WTC11 (cell line): ENCODE measurements at regions not wholly inside any gene's neighbourhood (a gene's known extent, or its start where the extent isn't known, plus 50 kb on each side); places are given as distances from the start of the nearest gene placed in this dataset.

ENCODE experiments used
- ATAC-seq: fragments of 200-7000 bp; cut with Tn5 transposase; 2 replicates; pipeline ENCODE4 v1.10.0; 2021; ENCODE audit warnings: mild to moderate bottlenecking, moderate library complexity
- CTCF ChIA-PET: fragments of 300-600 bp; sonication (Branson Sonifier 250); formaldehyde crosslinking; loops from one replicate; lab custom pipeline; 2021; ENCODE audit warnings: antibody characterized with exemption; lab: Charles Lee
- POLR2A ChIA-PET: fragments of 350-600 bp; sonication (Branson Sonifier 250); formaldehyde crosslinking; loops from one replicate; lab custom pipeline; 2021; ENCODE audit warnings: antibody characterized with exemption; lab: Charles Lee
- DNase-seq: peaks from one replicate; pipeline ENCODE4 v3.0.0; 2021; ENCODE audit warnings: low spot score
- H3K27ac Mint-ChIP-seq: 2 replicates; pipeline ENCODE4 v1.8.0; 2021; ENCODE audit warnings: mixed read lengths
- H3K27me3 Mint-ChIP-seq: 2 replicates; pipeline ENCODE4 v1.8.0; 2021; ENCODE audit warnings: low read depth, mild to moderate bottlenecking, moderate library complexity, mixed read lengths
- H3K36me3 Mint-ChIP-seq: 2 replicates; pipeline ENCODE4 v1.8.0; 2021; ENCODE audit warnings: mixed read lengths
- H3K4me1 Mint-ChIP-seq: 2 replicates; pipeline ENCODE4 v1.8.0; 2022; ENCODE audit warnings: mixed read lengths
- H3K4me3 Mint-ChIP-seq: 2 replicates; pipeline ENCODE4 v1.8.0; 2021; ENCODE audit warnings: mild to moderate bottlenecking, moderate library complexity, mixed read lengths
- H3K9me3 Mint-ChIP-seq: 2 replicates; pipeline ENCODE4 v1.8.0; 2021; ENCODE audit warnings: mixed read lengths
- GABPB1 ChIP-seq: sonication (generic); formaldehyde crosslinking; IDR thresholded peaks from 2 replicates; pipeline ENCODE4 v1.8.1; 2023; ENCODE audit warnings: mild to moderate bottlenecking, missing genetic modification reagents
- GTF2I ChIP-seq: fragments of 250-450 bp; sonication (Bioruptor Pico); conservative IDR thresholded peaks from 2 replicates; pipeline ENCODE4 v1.4.0; 2021; ENCODE audit warnings: mild to moderate bottlenecking
- IRF2 ChIP-seq: sonication (generic); formaldehyde crosslinking; IDR thresholded peaks from 2 replicates; pipeline ENCODE4 v1.8.0; 2022; ENCODE audit warnings: low read depth, missing genetic modification reagents, borderline replicate concordance
- KAT7 ChIP-seq: sonication (generic); formaldehyde crosslinking; IDR thresholded peaks from 2 replicates; pipeline ENCODE4 v1.8.1; 2023; ENCODE audit warnings: missing genetic modification reagents, mild to moderate bottlenecking, borderline replicate concordance
- NFE2L1 ChIP-seq: sonication (generic); formaldehyde crosslinking; IDR thresholded peaks from 2 replicates; pipeline ENCODE4 v1.8.1; 2023; ENCODE audit warnings: missing genetic modification reagents
- SP1 ChIP-seq: sonication (generic); formaldehyde crosslinking; conservative IDR thresholded peaks from 2 replicates; pipeline ENCODE4 v1.8.1; 2022; ENCODE audit warnings: missing genetic modification reagents
- ZNF416 ChIP-seq: fragments of 250-450 bp; sonication (Bioruptor Pico); IDR thresholded peaks from 2 replicates; pipeline ENCODE4 v1.9.0; 2021; ENCODE audit warnings: mild to moderate bottlenecking, inconsistent platforms
- TF ChIP-seq, protein P1 (sequence below): fragments of 250-450 bp; sonication (Bioruptor Pico); IDR thresholded peaks from 2 replicates; pipeline ENCODE4 v1.8.0; 2021; ENCODE audit warnings: mild to moderate bottlenecking
- TF ChIP-seq, protein P2 (sequence below): sonication (generic); formaldehyde crosslinking; IDR thresholded peaks from 2 replicates; pipeline ENCODE4 v1.8.1; 2023; ENCODE audit warnings: mild to moderate bottlenecking, missing genetic modification reagents
- TF ChIP-seq, protein P3 (sequence below): sonication (generic); formaldehyde crosslinking; IDR thresholded peaks from 2 replicates; pipeline ENCODE4 v1.8.1; 2022; ENCODE audit warnings: low read depth, missing genetic modification reagents, borderline replicate concordance
- TF ChIP-seq, protein P4 (sequence below): sonication (generic); formaldehyde crosslinking; IDR thresholded peaks from 2 replicates; pipeline ENCODE4 v1.8.0; 2022; ENCODE audit warnings: missing genetic modification reagents
- TF ChIP-seq, protein P5 (sequence below): sonication (generic); formaldehyde crosslinking; IDR thresholded peaks from 2 replicates; pipeline ENCODE4 v1.8.1; 2023; ENCODE audit warnings: mild to moderate bottlenecking, moderate library complexity, missing genetic modification reagents
- TF ChIP-seq, protein P6 (sequence below): fragments of 250-450 bp; sonication (Bioruptor Pico); conservative IDR thresholded peaks from 2 replicates; pipeline ENCODE4 v1.9.0; 2021; ENCODE audit warnings: mild to moderate bottlenecking
- TF ChIP-seq, protein P7 (sequence below): sonication (generic); formaldehyde crosslinking; IDR thresholded peaks from 2 replicates; pipeline ENCODE4 v1.8.1; 2023; ENCODE audit warnings: mild to moderate bottlenecking, missing genetic modification reagents, moderate library complexity
- TF ChIP-seq, protein P8 (sequence below): sonication (generic); formaldehyde crosslinking; IDR thresholded peaks from 2 replicates; pipeline ENCODE4 v1.8.1; 2022; ENCODE audit warnings: low read depth, mild to moderate bottlenecking, moderate library complexity, missing genetic modification reagents, borderline replicate concordance
- TF ChIP-seq, protein P9 (sequence below): sonication (generic); formaldehyde crosslinking; conservative IDR thresholded peaks from 2 replicates; pipeline ENCODE4 v1.8.1; 2022; ENCODE audit warnings: mild to moderate bottlenecking, missing genetic modification reagents
- TF ChIP-seq, protein P10 (sequence below): sonication (generic); formaldehyde crosslinking; IDR thresholded peaks from 2 replicates; pipeline ENCODE4 v1.8.1; 2022; ENCODE audit warnings: missing genetic modification reagents, borderline replicate concordance

DNA sequence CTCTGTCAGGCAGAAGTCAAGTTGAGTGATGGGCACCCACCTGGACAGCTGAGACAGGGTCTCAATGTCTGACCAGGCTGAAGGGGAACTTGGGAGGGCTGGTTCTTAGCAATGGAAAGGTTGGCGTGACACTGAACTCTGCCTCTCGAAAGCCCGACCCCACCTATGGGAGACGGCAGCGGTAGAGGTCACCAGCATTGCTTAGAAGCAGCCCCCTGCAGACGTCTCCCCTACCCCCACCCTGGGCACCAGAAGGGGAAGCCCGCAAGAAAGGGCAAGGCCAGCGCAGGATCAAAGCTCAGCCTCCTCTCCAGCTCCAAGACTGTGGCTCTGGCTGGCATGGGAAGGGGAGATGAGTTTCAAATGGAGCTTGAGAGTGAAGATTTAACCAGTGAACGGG lies 184.8 kb upstream of the LYSMD4 start (continued):
- TF ChIP-seq, protein P1, sequence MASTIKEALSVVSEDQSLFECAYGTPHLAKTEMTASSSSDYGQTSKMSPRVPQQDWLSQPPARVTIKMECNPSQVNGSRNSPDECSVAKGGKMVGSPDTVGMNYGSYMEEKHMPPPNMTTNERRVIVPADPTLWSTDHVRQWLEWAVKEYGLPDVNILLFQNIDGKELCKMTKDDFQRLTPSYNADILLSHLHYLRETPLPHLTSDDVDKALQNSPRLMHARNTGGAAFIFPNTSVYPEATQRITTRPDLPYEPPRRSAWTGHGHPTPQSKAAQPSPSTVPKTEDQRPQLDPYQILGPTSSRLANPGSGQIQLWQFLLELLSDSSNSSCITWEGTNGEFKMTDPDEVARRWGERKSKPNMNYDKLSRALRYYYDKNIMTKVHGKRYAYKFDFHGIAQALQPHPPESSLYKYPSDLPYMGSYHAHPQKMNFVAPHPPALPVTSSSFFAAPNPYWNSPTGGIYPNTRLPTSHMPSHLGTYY (CRISPR knock-in tag) = no peak
- TF ChIP-seq GABPB1 (no peak), KAT7 (CRISPR knock-in tag) (no peak), NFE2L1 (no peak), IRF2 (no peak)
- TF ChIP-seq, protein P2, sequence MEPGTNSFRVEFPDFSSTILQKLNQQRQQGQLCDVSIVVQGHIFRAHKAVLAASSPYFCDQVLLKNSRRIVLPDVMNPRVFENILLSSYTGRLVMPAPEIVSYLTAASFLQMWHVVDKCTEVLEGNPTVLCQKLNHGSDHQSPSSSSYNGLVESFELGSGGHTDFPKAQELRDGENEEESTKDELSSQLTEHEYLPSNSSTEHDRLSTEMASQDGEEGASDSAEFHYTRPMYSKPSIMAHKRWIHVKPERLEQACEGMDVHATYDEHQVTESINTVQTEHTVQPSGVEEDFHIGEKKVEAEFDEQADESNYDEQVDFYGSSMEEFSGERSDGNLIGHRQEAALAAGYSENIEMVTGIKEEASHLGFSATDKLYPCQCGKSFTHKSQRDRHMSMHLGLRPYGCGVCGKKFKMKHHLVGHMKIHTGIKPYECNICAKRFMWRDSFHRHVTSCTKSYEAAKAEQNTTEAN = no peak
- TF ChIP-seq, protein P3, sequence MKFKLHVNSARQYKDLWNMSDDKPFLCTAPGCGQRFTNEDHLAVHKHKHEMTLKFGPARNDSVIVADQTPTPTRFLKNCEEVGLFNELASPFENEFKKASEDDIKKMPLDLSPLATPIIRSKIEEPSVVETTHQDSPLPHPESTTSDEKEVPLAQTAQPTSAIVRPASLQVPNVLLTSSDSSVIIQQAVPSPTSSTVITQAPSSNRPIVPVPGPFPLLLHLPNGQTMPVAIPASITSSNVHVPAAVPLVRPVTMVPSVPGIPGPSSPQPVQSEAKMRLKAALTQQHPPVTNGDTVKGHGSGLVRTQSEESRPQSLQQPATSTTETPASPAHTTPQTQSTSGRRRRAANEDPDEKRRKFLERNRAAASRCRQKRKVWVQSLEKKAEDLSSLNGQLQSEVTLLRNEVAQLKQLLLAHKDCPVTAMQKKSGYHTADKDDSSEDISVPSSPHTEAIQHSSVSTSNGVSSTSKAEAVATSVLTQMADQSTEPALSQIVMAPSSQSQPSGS (CRISPR knock-in tag) = no peak
- TF ChIP-seq, protein P4, sequence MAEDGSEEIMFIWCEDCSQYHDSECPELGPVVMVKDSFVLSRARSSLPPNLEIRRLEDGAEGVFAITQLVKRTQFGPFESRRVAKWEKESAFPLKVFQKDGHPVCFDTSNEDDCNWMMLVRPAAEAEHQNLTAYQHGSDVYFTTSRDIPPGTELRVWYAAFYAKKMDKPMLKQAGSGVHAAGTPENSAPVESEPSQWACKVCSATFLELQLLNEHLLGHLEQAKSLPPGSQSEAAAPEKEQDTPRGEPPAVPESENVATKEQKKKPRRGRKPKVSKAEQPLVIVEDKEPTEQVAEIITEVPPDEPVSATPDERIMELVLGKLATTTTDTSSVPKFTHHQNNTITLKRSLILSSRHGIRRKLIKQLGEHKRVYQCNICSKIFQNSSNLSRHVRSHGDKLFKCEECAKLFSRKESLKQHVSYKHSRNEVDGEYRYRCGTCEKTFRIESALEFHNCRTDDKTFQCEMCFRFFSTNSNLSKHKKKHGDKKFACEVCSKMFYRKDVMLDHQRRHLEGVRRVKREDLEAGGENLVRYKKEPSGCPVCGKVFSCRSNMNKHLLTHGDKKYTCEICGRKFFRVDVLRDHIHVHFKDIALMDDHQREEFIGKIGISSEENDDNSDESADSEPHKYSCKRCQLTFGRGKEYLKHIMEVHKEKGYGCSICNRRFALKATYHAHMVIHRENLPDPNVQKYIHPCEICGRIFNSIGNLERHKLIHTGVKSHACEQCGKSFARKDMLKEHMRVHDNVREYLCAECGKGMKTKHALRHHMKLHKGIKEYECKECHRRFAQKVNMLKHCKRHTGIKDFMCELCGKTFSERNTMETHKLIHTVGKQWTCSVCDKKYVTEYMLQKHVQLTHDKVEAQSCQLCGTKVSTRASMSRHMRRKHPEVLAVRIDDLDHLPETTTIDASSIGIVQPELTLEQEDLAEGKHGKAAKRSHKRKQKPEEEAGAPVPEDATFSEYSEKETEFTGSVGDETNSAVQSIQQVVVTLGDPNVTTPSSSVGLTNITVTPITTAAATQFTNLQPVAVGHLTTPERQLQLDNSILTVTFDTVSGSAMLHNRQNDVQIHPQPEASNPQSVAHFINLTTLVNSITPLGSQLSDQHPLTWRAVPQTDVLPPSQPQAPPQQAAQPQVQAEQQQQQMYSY (CRISPR knock-in tag) = no peak
- TF ChIP-seq, protein P5, sequence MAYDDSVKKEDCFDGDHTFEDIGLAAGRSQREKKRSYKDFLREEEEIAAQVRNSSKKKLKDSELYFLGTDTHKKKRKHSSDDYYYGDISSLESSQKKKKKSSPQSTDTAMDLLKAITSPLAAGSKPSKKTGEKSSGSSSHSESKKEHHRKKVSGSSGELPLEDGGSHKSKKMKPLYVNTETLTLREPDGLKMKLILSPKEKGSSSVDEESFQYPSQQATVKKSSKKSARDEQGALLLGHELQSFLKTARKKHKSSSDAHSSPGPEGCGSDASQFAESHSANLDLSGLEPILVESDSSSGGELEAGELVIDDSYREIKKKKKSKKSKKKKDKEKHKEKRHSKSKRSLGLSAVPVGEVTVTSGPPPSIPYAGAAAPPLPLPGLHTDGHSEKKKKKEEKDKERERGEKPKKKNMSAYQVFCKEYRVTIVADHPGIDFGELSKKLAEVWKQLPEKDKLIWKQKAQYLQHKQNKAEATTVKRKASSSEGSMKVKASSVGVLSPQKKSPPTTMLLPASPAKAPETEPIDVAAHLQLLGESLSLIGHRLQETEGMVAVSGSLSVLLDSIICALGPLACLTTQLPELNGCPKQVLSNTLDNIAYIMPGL (CRISPR knock-in tag) = no peak

DNA sequence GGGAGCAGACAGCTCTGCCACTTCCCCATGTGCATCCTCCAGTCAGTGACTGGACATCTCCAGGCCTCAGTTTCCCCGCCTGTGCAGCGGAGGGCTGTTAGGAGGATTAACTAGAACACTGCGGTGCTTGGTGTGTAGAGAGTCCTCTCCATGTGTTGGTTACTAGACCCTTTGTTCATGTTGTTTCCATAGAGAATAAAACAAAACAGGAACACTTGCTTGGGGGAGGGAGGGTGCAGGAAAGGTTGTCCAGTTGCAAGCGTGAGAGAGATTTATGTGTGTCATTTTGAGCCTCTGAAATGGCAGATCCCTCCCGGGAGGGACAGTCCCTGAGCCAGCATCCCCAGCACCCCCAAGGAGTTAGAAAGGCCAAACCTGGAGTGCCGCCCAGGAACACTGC lies 184.0 kb upstream of the LYSMD4 start:
- no peaks in the 10 kb centered on the region; the same call in 1 of the 2 replicates for H3K27me3 Mint-ChIP-seq
- no peak overlapping the region for H3K4me3 Mint-ChIP-seq
- ChIA-PET POLR2A (no interaction called here), CTCF (no interaction called here)
- no peak overlapping the region for H3K27ac Mint-ChIP-seq
- DNase-seq (no peak), ATAC-seq (no peak)
- peaks cover 4% of the 10 kb centered on the region for H3K4me1 Mint-ChIP-seq
- H3K36me3 Mint-ChIP-seq = no peaks in the 10 kb centered on the region
- no peaks in the 10 kb centered on the region for H3K9me3 Mint-ChIP-seq
- TF ChIP-seq GTF2I (no peak), ZNF416 (CRISPR knock-in tag) (no peak), SP1 (no peak)
- TF ChIP-seq, protein P6, sequence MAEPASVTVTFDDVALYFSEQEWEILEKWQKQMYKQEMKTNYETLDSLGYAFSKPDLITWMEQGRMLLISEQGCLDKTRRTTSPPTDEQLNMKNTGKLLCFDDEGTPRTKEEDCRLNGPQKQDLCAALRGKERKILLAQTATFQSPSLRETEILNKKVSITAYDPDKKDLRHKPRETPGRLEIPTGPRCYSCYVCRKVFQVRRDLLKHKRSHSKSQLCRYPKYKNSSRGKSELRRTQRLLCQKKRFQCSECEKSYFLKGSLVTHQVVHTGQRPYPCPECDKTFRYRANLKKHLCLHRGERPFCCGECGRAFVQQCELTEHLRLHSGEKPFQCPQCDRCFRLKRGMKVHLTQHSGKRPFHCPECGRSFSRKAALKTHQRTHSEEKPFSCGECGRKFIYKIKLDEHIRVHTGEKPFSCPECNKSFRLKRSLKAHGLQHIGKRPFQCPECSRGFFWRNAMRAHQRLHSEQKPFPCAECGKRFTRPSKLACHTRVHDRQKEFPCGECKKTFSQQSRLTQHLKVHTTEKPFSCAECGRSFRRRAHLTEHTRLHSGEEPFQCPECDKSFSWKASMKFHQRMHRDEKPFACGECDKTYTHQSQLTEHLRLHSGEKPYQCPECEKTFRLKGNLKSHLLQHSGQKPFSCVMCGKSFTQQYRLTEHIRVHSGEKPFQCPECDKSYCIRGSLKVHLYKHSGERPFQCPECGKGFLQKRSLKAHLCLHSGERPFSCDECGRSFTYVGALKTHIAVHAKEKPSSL = no peak
- TF ChIP-seq, protein P7, sequence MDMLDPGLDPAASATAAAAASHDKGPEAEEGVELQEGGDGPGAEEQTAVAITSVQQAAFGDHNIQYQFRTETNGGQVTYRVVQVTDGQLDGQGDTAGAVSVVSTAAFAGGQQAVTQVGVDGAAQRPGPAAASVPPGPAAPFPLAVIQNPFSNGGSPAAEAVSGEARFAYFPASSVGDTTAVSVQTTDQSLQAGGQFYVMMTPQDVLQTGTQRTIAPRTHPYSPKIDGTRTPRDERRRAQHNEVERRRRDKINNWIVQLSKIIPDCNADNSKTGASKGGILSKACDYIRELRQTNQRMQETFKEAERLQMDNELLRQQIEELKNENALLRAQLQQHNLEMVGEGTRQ = no peak
- TF ChIP-seq, protein P8, sequence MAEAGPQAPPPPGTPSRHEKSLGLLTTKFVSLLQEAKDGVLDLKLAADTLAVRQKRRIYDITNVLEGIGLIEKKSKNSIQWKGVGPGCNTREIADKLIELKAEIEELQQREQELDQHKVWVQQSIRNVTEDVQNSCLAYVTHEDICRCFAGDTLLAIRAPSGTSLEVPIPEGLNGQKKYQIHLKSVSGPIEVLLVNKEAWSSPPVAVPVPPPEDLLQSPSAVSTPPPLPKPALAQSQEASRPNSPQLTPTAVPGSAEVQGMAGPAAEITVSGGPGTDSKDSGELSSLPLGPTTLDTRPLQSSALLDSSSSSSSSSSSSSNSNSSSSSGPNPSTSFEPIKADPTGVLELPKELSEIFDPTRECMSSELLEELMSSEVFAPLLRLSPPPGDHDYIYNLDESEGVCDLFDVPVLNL = no peak
- TF ChIP-seq, protein P9, sequence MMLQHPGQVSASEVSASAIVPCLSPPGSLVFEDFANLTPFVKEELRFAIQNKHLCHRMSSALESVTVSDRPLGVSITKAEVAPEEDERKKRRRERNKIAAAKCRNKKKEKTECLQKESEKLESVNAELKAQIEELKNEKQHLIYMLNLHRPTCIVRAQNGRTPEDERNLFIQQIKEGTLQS (CRISPR knock-in tag) = no peak
- TF ChIP-seq, protein P10, sequence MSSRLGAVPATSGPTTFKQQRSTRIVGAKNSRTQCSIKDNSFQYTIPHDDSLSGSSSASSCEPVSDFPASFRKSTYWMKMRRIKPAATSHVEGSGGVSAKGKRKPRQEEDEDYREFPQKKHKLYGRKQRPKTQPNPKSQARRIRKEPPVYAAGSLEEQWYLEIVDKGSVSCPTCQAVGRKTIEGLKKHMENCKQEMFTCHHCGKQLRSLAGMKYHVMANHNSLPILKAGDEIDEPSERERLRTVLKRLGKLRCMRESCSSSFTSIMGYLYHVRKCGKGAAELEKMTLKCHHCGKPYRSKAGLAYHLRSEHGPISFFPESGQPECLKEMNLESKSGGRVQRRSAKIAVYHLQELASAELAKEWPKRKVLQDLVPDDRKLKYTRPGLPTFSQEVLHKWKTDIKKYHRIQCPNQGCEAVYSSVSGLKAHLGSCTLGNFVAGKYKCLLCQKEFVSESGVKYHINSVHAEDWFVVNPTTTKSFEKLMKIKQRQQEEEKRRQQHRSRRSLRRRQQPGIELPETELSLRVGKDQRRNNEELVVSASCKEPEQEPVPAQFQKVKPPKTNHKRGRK (CRISPR knock-in tag) = no peak
